HK-2 (cell line): ENCODE measurements at regions not wholly inside any gene's neighbourhood (a gene's known extent, or its start where the extent isn't known, plus 50 kb on each side); places are given as distances from the start of the nearest gene placed in this dataset.
"Not testable (repeated sequence)": the region's sequence is repeated elsewhere in the genome, so short reads cannot be mapped to it uniquely, and the experiment has no call there.

ENCODE experiments used
- DNase-seq: peaks from one replicate; pipeline ENCODE4 v3.0.0-alpha.2; 2018; ENCODE audit not compliant: unreplicated experiment

- peak; percentile 74 for DNase-seq
Observed at GRCh38 chr2:217370391-217370790, 510.5 kb upstream of the TNP1 start.

- DNase-seq: no peak
Observed at GRCh38 chr2:217367464-217367863, 507.6 kb upstream of the TNP1 start.

DNA sequence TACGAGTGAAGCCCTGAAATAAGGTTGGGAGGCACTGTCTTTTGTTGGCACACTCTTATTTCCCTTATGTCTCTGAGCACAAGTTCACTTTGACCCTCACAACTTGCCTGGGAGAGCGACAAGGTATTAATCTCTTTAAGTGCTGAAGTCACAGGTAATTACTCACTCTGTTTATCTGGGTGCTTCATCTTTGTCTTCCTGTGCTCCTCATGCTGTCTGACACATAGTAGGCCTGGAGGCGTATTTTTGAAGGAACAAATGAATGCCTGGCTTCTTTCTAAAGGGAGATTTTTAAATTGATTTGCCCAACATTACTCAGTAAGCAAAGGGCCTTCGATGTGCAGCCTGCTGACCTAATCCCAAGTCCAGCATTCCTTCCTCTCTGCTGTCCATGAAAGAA, 507.1 kb upstream of the TNP1 start:
- no peak for DNase-seq

- DNase-seq: no peak
Observed at GRCh38 chr2:217366266-217366895, 506.5 kb upstream of the TNP1 start.

GRCh38 chr2:217365656-217366055, 505.8 kb upstream of the TNP1 start:
- no peak for DNase-seq

- no peak for DNase-seq
Observed at GRCh38 chr2:217364224-217364623, 504.4 kb upstream of the TNP1 start.

DNA sequence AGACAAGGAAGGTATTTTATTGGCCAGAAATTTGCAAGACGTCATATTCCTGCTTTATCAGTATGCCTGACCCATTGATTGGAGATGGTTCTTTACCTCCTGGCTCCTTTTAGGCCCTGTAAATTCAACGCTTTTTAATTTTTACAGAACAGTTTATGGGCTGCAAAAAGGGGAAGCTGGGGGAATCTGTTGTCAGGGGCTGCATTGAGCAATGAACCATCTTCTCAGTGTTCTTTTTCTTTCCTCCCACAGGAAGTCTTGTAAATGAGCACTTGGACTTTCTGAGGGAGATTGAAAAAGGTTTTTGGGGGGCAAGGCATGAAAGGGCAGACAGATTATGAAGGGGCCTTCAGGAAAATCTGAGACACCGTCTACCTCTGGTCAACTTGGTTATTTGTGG, 503.6 kb upstream of the TNP1 start:
- no peak for DNase-seq

- DNase-seq: no peak
Observed at GRCh38 chr2:217362710-217363109, 502.8 kb upstream of the TNP1 start.

- DNase-seq: no peak
Observed at GRCh38 chr2:217362286-217362685, 502.4 kb upstream of the TNP1 start.

- no peak for DNase-seq
Observed at GRCh38 chr2:217361483-217361880, 501.6 kb upstream of the TNP1 start.

DNA sequence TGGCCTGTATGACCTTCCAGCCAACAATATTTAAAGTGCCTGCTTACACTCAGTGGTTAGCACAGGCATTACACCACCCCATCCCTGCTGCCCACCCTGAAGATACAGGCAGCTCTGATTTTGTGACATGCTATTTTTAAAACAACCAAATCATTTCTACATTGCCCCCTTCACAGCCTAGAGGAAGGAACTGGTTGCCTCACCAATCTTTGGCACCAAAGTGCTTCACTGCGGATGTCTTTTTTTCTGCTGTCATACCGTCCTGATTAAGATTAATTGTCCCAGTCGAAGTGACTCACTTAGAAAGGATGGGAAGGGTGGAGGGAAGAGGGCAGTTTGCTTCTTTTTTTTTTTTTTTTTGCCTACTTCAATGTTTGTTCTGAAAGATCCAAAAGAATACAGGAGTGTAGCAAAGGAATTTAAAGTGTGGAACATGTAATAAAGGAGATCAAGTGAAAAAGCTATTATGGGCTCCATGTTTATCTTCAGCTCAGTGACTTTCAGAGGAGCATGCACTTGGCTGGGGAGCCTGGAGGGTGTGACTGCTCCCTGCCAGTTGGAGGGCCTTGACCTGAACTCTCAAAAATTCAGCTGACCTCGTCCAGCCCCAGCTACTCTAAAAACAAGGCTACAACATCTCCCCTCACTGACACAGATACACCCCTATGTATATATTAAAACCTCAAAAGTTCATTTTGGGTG, 501.1 kb upstream of the TNP1 start:
- no peak for DNase-seq

DNA sequence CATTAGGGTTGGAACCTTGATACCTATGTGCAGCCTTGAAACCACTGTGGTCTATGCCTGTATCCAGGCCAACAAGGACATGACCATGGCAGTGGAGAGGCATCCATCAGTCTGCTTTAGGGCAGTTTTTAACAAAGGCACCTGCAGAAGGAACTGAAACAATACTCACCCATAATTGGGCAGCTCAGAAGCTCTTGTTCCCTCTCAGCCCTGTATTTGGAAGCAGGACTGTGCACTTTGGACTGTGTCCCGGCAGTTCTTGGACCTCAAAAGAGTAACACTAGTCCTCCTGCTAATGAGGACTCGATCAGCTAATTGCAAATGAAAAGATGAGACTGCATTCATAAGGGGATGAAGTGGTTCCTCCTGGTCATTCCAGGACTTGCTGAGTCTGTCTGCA, 500.2 kb upstream of the TNP1 start:
- DNase-seq: no peak

DNA sequence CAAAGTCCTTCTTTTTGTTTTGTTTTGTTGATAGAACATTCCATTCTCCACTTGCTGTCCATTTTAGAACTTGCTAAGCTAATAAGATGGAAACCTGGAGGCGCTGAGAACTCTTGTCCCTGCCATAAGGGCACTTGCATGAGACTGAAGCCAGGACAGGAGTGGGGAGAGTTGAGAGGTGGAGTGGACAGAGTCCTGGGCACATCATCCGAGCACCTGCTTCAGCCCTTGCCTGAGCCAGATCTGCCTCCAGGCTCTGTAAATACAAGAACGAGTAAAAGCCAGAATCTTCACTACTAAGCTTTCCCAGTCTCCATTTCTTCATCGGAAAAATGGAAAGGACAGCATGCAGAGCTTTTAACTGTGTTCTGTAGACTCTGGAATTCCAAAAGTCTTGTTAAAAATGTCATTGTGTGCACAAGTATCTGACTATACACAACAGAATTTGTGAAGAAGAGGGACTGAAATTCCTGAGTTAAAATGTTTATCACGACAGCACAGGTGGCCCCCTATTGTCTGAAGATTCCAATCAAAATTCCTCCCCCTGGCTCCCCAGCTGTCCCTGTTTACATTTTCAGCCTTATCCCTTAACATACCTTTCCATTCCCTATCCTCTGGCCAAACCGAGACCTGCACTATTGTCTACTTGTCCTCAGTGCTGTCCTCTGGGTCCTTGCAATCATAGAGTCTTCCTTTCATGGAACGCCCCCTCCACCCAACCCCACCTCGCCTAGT, 498.2 kb upstream of the TNP1 start:
- DNase-seq: no peak

DNA sequence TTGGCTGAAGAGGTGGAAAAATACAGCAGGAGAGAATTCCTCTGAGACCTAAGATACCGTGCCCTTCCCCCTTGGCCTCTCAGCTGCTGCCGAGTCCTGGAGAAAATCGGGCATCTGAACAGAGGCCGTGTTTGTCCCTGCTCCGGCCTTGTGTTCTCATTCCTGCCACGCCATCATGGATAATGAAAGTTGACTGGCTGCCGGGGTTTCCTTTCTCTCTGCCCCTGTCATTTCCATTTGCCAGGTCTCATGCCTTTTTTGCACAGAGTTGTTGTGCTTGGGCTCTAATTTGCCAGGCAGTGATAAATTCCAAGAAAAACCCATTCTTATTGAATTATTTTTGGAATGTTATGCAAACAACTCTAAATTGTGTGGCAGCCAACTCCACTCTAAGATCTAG, 496.9 kb upstream of the TNP1 start:
- no peak for DNase-seq

DNA sequence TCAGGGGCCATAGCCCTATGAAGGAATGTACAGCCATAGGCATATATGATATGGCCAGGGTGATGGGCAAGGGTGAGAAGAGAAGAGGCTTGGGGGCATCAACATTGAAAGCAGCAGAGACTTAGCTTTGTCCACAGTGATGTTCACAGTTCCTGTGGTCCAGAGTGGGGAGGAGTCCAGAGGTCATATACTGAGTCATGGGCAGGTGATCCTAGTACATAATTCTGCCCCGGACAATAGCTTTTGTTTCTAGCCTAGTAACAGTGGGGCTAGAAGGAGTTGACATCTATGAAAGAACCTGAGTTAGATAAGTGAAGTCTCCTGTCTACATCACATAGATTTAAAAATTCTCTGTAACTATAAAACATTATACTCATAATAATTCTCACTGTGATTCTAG, 496.3 kb upstream of the TNP1 start:
- no peak for DNase-seq

GRCh38 chr2:217353591-217353990, 493.7 kb upstream of the TNP1 start:
- DNase-seq: no peak

DNA sequence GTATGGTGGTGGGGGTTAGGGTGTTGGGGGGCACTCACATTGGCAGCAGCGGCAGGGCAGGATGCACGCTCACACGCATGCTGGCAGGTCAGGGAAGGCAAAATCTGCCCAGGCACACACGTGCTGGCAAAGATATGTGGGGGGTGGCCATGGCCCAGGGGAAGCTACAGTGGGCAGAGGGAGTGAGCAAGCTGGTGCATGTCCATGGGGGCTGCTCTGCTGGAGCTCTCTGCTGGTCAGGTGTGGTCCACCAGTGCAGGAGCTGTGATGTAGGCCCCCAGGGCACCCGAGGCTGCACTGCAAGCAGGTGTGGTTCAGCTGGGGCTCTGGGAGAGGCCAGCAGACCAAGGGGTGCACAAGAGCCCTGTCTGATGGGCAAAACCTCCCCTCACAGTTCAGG, 491.5 kb upstream of the TNP1 start:
- no peak for DNase-seq

GRCh38 chr2:217349251-217349650, 489.4 kb upstream of the TNP1 start:
- no peak for DNase-seq

DNA sequence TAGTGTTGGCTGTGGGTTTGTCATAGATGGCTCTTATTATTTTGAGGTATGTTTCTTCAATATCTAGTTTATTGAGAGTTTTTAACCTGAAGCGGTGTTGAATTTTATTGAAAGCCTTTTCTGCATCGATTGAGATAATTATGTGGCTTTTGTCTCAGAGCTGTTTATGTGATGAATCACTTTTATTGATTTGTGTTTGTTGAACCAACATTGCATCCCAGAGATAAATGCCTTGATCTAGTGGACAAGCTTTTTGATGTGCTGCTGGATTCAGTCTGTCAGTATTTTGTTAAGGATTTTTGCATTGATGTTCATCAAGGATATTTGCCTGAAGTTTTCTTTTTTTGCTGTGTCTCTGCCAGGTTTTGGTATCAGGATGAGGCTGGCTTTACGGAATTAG, 487.8 kb upstream of the TNP1 start:
- not testable (repeated sequence) for DNase-seq

- not testable (repeated sequence) for DNase-seq
Observed at GRCh38 chr2:217346043-217346442, 486.2 kb upstream of the TNP1 start.

DNA sequence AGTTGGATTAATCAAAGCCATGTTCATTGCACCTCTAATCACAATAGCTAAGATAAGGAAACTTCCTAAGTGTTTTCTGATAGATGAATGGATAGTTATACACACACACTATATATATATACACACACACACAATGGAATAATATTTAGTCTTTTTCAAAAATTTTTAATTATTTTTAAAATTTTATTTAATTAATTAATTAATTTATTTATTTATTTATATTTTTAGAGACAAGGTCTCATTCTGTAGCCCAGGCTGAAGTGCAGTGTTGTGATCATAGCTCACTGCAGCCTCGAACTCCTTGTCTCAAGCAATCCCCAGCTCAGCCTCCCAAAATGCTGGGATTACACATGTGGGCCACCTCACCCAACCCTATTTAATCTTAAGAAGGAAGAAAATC, 481.0 kb upstream of the TNP1 start:
- DNase-seq: no peak

- DNase-seq: no peak
Observed at GRCh38 chr2:217340176-217340575, 480.3 kb upstream of the TNP1 start.

DNA sequence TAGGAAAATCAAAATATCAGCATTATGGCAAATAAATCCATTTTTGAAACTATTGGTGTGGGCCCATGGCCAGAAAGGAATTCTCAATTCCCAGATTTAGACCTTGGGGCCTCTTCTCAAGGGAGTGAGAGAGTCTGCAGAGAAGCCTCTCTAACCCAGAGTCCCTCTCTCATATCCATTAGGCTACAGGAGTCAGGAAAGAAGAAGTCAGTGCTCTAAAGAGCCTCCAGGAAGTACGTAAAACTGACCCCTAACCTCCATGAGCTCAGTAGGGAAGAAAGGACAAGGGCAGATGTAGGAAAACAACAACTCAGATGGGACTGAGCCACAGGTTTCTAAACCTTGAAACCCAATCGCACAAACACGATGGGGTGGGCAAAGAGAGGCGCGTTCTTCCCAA, 479.9 kb upstream of the TNP1 start:
- DNase-seq: no peak
